H1 (cell line): ENCODE measurements at regions not wholly inside any gene's neighbourhood (a gene's known extent, or its start where the extent isn't known, plus 50 kb on each side); places are given as distances from the start of the nearest gene placed in this dataset.

Experiments
- CREB1 ChIP-seq: IDR thresholded peaks from 2 replicates; pipeline ENCODE4 v1.6.1; 2012; ENCODE audit warnings: inconsistent platforms
- EZH2 ChIP-seq: fragments of 200-600 bp; sonication (generic); IDR thresholded peaks from 2 replicates; pipeline ENCODE4 v1.7.1; 2012; ENCODE audit warnings: low read depth, mild to moderate bottlenecking, moderate library complexity, low read length, inconsistent platforms; ENCODE audit not compliant: severe bottlenecking
- HDAC2 ChIP-seq, 2 experiments: fragments of 300-600 bp in 1 of 2; sonication (generic) in 1 of 2; IDR thresholded peaks; 2 replicates each; pipeline ENCODE4 v1.6.1; 2011 to 2012; ENCODE audit warnings: low read depth in 2 of 2, low read length in 2 of 2, mild to moderate bottlenecking in 2 of 2, moderate library complexity in 2 of 2, borderline replicate concordance in 1 of 2, inconsistent platforms in 1 of 2
- JUN ChIP-seq: IDR thresholded peaks from 2 replicates; pipeline ENCODE4 v1.6.1; 2011; ENCODE audit warnings: low read depth, mild to moderate bottlenecking, improper control_type of control experiment, low read length
- POLR2AphosphoS5 ChIP-seq: IDR thresholded peaks from 2 replicates; pipeline ENCODE4 v1.6.1; 2011; ENCODE audit warnings: low read depth, low read length
- SP1 ChIP-seq: IDR thresholded peaks from 2 replicates; pipeline ENCODE4 v1.6.1; 2011; ENCODE audit warnings: low read depth, low read length
- ZNF274 ChIP-seq: IDR thresholded peaks from 2 replicates; pipeline ENCODE4 v1.7.0; 2012; ENCODE audit warnings: low read length, borderline replicate concordance; ENCODE audit errors: extremely low read depth

GRCh38 chr2:51780353-51780752 is 748.4 kb upstream of the NRXN1 start:
- no peak for TF ChIP-seq ZNF274
- TF ChIP-seq POLR2AphosphoS5: no peak
- no peak for TF ChIP-seq CREB1
- no peak for TF ChIP-seq EZH2
- no peak for TF ChIP-seq HDAC2 (IDR thresholded peaks at IDR 0.05; ENCODE audit: borderline replicate concordance in 1 of 2, low read depth in 2 of 2, low read length in 2 of 2)
- TF ChIP-seq SP1: no peak
- no peak for TF ChIP-seq JUN
